MCF 10A (cell line): ENCODE measurements at regions not wholly inside any gene's neighbourhood (a gene's known extent, or its start where the extent isn't known, plus 50 kb on each side); places are given as distances from the start of the nearest gene placed in this dataset.

Experiments
- BruUV-seq: library from RNA; stranded (reverse); fragments of 400-500 nt; replicated peaks from 2 replicates; lab custom pipeline; 2021; lab: Mats Ljungman, UMichigan
- CTCF ChIA-PET: fragments of 300-600 bp; sonication (Branson Sonifier 250); formaldehyde crosslinking; extraction: SDS; loops from one replicate; lab custom pipeline; 2021; ENCODE audit warnings: antibody characterized with exemption, inconsistent platforms; lab: Yijun Ruan, JAX
- POLR2A ChIA-PET: fragments of 300-600, 350-650 bp; sonication (Branson Sonifier 250); formaldehyde crosslinking; extraction: SDS; loops from one replicate; lab custom pipeline; 2020; ENCODE audit warnings: antibody characterized with exemption, inconsistent platforms; lab: Yijun Ruan, JAX
- DNase-seq: peaks from one replicate; pipeline ENCODE4 v3.0.0-alpha.2; 2018; ENCODE audit not compliant: unreplicated experiment
- H3K27ac Mint-ChIP-seq: one replicate; pipeline ENCODE4 v1.8.0; 2022; ENCODE audit warnings: mild to moderate bottlenecking, low read depth, mixed read lengths; ENCODE audit not compliant: unreplicated experiment
- H3K27me3 Mint-ChIP-seq: one replicate; pipeline ENCODE4 v1.8.0; 2022; ENCODE audit warnings: mixed read lengths; ENCODE audit not compliant: insufficient read depth, unreplicated experiment
- H3K36me3 Mint-ChIP-seq: one replicate; pipeline ENCODE4 v1.8.0; 2022; ENCODE audit warnings: mild to moderate bottlenecking, moderate library complexity, mixed read lengths; ENCODE audit not compliant: insufficient read depth, unreplicated experiment
- H3K4me1 Mint-ChIP-seq: one replicate; pipeline ENCODE4 v1.8.0; 2022; ENCODE audit warnings: mixed read lengths; ENCODE audit not compliant: insufficient read depth, unreplicated experiment
- H3K4me3 Mint-ChIP-seq: one replicate; pipeline ENCODE4 v1.8.0; 2022; ENCODE audit warnings: mild to moderate bottlenecking, moderate library complexity, mixed read lengths; ENCODE audit not compliant: unreplicated experiment
- H3K9me3 Mint-ChIP-seq: one replicate; pipeline ENCODE4 v1.8.0; 2022; ENCODE audit warnings: mixed read lengths; ENCODE audit not compliant: unreplicated experiment
- intact Hi-C: fragments of 100-400 bp; cut with micrococcal nuclease; formaldehyde crosslinking; loops from 2 replicates; pipeline ENCODE4 v1.14.1; 2022
- TF ChIP-seq, protein P1 (sequence below): fragments of 200-600 bp; IDR thresholded peaks from one replicate; pipeline ENCODE4 v1.8.0; 2022; ENCODE audit warnings: antibody characterized with exemption, mild to moderate bottlenecking; ENCODE audit not compliant: unreplicated experiment

DNA sequence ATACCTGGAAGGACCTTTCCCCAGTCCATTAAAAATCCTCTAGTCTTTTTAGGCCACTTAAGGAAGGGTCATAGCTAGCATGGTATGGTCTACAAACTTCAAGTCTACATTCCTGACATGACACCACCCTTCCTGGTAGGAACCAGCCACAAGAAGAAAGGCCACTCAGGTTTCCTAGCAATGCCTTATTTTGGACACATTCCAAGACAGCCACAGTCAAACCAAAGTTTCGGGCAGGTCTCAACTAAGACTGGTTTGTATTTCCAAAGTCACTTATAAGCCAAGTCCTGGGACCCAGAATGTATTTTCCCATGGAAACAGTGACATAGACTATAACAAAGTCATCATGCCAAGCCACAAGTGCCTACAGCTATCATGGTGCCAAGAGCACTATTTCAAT lies 50.6 kb upstream of the SLC44A3 start:
- POLR2A ChIA-PET, result interaction anchor here (0.6 to 1.3 kb wide), 2 partner anchors 13 to 459 kb away, joined by 3 to 4 read pairs; no protein-coding TSS in a partner anchor
- intact Hi-C loops, result no loop called here
- TF ChIP-seq, protein P1, sequence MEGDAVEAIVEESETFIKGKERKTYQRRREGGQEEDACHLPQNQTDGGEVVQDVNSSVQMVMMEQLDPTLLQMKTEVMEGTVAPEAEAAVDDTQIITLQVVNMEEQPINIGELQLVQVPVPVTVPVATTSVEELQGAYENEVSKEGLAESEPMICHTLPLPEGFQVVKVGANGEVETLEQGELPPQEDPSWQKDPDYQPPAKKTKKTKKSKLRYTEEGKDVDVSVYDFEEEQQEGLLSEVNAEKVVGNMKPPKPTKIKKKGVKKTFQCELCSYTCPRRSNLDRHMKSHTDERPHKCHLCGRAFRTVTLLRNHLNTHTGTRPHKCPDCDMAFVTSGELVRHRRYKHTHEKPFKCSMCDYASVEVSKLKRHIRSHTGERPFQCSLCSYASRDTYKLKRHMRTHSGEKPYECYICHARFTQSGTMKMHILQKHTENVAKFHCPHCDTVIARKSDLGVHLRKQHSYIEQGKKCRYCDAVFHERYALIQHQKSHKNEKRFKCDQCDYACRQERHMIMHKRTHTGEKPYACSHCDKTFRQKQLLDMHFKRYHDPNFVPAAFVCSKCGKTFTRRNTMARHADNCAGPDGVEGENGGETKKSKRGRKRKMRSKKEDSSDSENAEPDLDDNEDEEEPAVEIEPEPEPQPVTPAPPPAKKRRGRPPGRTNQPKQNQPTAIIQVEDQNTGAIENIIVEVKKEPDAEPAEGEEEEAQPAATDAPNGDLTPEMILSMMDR, result no peak
- H3K4me1 Mint-ChIP-seq, result peaks cover 4% of the 10 kb centered on the region
- BruUV-seq, result no TSS peak
- CTCF ChIA-PET, result interaction anchor here (1.0 kb wide), 1 partner anchor 36 kb away, joined by 3 read pairs; no protein-coding TSS in a partner anchor
- peaks cover 5% of the 10 kb centered on the region for H3K9me3 Mint-ChIP-seq
- H3K4me3 Mint-ChIP-seq, result no peak overlapping the region
- no peak overlapping the region for H3K27ac Mint-ChIP-seq
- H3K36me3 Mint-ChIP-seq, result no peaks in the 10 kb centered on the region
- no peaks in the 10 kb centered on the region for H3K27me3 Mint-ChIP-seq
- peak; percentile 53 for DNase-seq

DNA sequence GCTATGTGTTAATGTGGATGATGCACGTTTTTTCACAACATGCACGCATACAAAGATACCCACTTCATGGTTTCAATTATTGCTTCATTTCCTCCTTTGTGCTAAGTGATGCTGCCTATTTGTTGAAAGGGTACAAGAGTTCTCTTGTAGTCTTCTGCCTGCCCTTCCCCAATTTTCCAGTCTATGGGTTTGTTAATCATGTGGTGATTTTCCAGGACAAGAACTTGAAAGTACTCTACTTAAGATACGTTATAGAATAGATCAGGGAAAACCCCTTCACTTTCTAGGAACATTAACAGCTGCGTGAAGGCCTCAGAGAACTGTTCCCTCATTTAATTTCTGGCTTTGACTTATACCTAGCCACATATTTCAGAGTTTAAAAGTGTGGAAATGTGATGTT lies 52.1 kb upstream of the SLC44A3 start:
- Mint-ChIP-seq H3K9me3 (peaks cover 8% of the 10 kb centered on the region), H3K27ac (no peak overlapping the region), H3K36me3 (no peaks in the 10 kb centered on the region), H3K4me1 (peaks cover 4% of the 10 kb centered on the region), H3K4me3 (no peak overlapping the region), H3K27me3 (no peaks in the 10 kb centered on the region)
- ChIA-PET POLR2A (no interaction called here), CTCF (interaction anchor here (0.7 kb wide), 1 partner anchor 208 kb away, joined by 3 read pairs; no protein-coding TSS in a partner anchor)
- intact Hi-C loops, result no loop called here
- BruUV-seq, result no TSS peak
- TF ChIP-seq, protein P1, result no peak
- DNase-seq, result no peak

DNA sequence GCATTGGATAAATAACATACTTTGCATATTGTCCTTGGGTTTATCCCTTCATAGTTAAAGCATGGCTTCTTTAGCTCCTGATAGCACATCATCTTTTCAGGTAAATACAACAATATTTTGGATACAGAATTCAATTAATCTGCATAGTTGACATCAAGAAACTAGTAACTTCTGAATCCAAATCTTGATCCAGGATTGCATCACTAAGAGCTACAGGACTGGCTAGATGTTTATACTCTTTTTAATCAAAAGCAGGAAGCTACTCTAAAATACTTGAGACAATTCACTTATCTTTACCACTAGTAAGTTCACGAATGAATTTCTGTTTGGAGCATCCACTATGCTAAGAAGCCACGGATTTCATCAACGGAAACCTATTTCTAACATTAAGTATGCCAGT lies 54.2 kb upstream of the SLC44A3 start:
- intact Hi-C loops, result no loop called here
- TF ChIP-seq, protein P1, result no peak
- ChIA-PET POLR2A (interaction anchor here (1.0 to 1.3 kb wide), 4 partner anchors 10 to 224 kb away, joined by 3 to 5 read pairs (median 4); partner anchors contain the start of gene F3), CTCF (interaction anchor here (0.5 to 1.0 kb wide), 3 partner anchors 40 to 726 kb away, joined by 3 to 5 read pairs (median 4); no protein-coding TSS in a partner anchor)
- no peak overlapping the region for H3K27ac Mint-ChIP-seq
- peaks cover 4% of the 10 kb centered on the region for H3K4me1 Mint-ChIP-seq
- no TSS peak for BruUV-seq
- no peak overlapping the region for H3K4me3 Mint-ChIP-seq
- H3K36me3 Mint-ChIP-seq, result no peaks in the 10 kb centered on the region
- no peaks in the 10 kb centered on the region for H3K27me3 Mint-ChIP-seq
- peaks cover 8% of the 10 kb centered on the region for H3K9me3 Mint-ChIP-seq
- no peak for DNase-seq

DNA sequence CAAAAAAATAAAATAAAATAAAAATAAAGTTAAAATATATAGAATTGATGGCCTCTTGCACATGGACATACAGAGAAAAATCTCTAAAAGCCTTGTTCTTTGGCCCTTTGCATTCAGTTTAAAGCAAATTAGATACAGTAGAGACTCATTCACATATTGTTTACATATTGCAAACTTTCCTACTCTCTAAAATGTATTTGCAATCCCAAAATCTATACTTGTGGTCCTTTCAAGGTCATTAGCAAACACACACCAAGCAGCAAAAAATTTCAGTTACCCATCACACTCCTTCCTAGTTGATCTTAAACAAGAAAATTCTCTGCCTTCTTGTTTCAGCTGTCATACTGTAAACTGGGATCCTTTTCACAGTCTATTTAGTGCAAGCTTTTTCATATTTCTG lies 61.0 kb upstream of the SLC44A3 start:
- TF ChIP-seq, protein P1, result no peak
- Mint-ChIP-seq H3K4me1 (peaks cover 8% of the 10 kb centered on the region), H3K27ac (no peak overlapping the region), H3K4me3 (no peak overlapping the region), H3K36me3 (no peaks in the 10 kb centered on the region), H3K9me3 (peaks cover 8% of the 10 kb centered on the region), H3K27me3 (no peaks in the 10 kb centered on the region)
- intact Hi-C loops, result no loop called here
- ChIA-PET CTCF (interaction anchor here (0.6 kb wide), 2 partner anchors 32 to 246 kb away, joined by 3 read pairs; no protein-coding TSS in a partner anchor), POLR2A (interaction anchor here (0.7 kb wide), 1 partner anchor 1362 kb away, joined by 3 read pairs; no protein-coding TSS in a partner anchor)
- BruUV-seq, result no TSS peak
- no peak for DNase-seq
